PC-3 (cell line): ENCODE measurements at regions not wholly inside any gene's neighbourhood (a gene's known extent, or its start where the extent isn't known, plus 50 kb on each side); places are given as distances from the start of the nearest gene placed in this dataset.

Source experiments
- ATAC-seq: fragments of 200-7000 bp; cut with Tn5 transposase; 2 replicates; pipeline ENCODE4 v1.9.1; 2020; ENCODE audit warnings: mild to moderate bottlenecking, moderate library complexity
- BruUV-seq: library from RNA; stranded (reverse); fragments of 400-500 nt; replicated peaks from 2 replicates; lab custom pipeline; 2021; lab: Mats Ljungman, UMichigan
- CTCF ChIA-PET: fragments of 300-600 bp; sonication (Branson Sonifier 250); formaldehyde crosslinking; loops from one replicate; lab custom pipeline; 2022; ENCODE audit warnings: antibody characterized with exemption; lab: Charles Lee
- POLR2A ChIA-PET: fragments of 300-600 bp; sonication (Branson Sonifier 250); formaldehyde crosslinking; loops from one replicate; lab custom pipeline; 2022; ENCODE audit warnings: antibody characterized with exemption; ENCODE audit not compliant: unreplicated experiment; lab: Charles Lee
- DNase-seq: peaks from one replicate; pipeline ENCODE4 v3.0.0-alpha.2; 2015
- H2AFZ ChIP-seq: fragments of 300-600 bp; sonication (generic); 2 replicates; pipeline ENCODE4 v1.6.0; 2016; ENCODE audit warnings: antibody characterized with exemption, low read length
- H3F3A ChIP-seq: fragments of 300-600 bp; sonication (generic); one replicate; pipeline ENCODE4 v1.6.0; 2017; ENCODE audit warnings: antibody characterized with exemption, low read length, control low read depth, mild to moderate bottlenecking; ENCODE audit not compliant: unreplicated experiment
- H3K27ac ChIP-seq: fragments of 300-600 bp; sonication (generic); 2 replicates; pipeline ENCODE4 v1.5.1; 2016; ENCODE audit warnings: mild to moderate bottlenecking, low read length
- H3K27me3 ChIP-seq: fragments of 300-600 bp; sonication (generic); 2 replicates; pipeline ENCODE4 v1.6.1; 2016; ENCODE audit warnings: low read length, mixed read lengths
- H3K36me3 ChIP-seq: fragments of 300-600 bp; sonication (generic); 2 replicates; pipeline ENCODE4 v1.6.1; 2016; ENCODE audit warnings: low read depth, mixed run types, low read length, mixed read lengths
- H3K4me1 ChIP-seq: fragments of 300-600 bp; sonication (generic); 2 replicates; pipeline ENCODE4 v1.5.1; 2016; ENCODE audit warnings: low read length; ENCODE audit not compliant: insufficient read depth
- H3K4me2 ChIP-seq: fragments of 300-600 bp; sonication (generic); 2 replicates; pipeline ENCODE4 v1.6.0; 2016; ENCODE audit warnings: low read length
- H3K4me3 ChIP-seq: fragments of 300-600 bp; sonication (generic); 2 replicates; pipeline ENCODE4 v1.5.1; 2016; ENCODE audit warnings: mild to moderate bottlenecking, low read length, mixed read lengths
- H3K79me2 ChIP-seq: fragments of 300-600 bp; sonication (generic); 2 replicates; pipeline ENCODE4 v1.6.1; 2017; ENCODE audit warnings: low read length, mixed read lengths
- H3K9ac ChIP-seq: fragments of 300-600 bp; sonication (generic); 2 replicates; pipeline ENCODE4 v1.6.0; 2016; ENCODE audit warnings: mild to moderate bottlenecking, low read length
- H3K9me2 ChIP-seq: fragments of 300-600 bp; sonication (generic); replicated peaks from 2 replicates; pipeline ENCODE4 v1.6.1; 2016; ENCODE audit warnings: mixed run types, low read length, mixed read lengths
- H3K9me3 ChIP-seq: fragments of 300-600 bp; sonication (generic); 2 replicates; pipeline ENCODE4 v1.6.1; 2016; ENCODE audit warnings: low read length, mixed read lengths
- H4K20me1 ChIP-seq: fragments of 300-600 bp; sonication (generic); 2 replicates; pipeline ENCODE4 v1.6.1; 2016; ENCODE audit warnings: low read length, mixed read lengths
- CTCF ChIP-seq: fragments of 300-600 bp; sonication (generic); conservative IDR thresholded peaks from 2 replicates; pipeline ENCODE4 v1.5.1; 2017; ENCODE audit warnings: antibody characterized with exemption, low read depth, mild to moderate bottlenecking, low read length
- EZH2 ChIP-seq: fragments of 300-600 bp; sonication (generic); IDR thresholded peaks from one replicate; pipeline ENCODE4 v1.6.1; 2017; ENCODE audit warnings: antibody characterized with exemption, mild to moderate bottlenecking, low read length; ENCODE audit not compliant: unreplicated experiment
- EZH2phosphoT487 ChIP-seq: fragments of 300-600 bp; sonication (generic); IDR thresholded peaks from 2 replicates; pipeline ENCODE4 v1.6.1; 2018; ENCODE audit warnings: mild to moderate bottlenecking, antibody characterized with exemption, low read length, borderline replicate concordance
- intact Hi-C: fragments of 100-400 bp; cut with micrococcal nuclease; formaldehyde crosslinking; loops from 2 replicates; pipeline ENCODE4 v1.9.0; 2023

GRCh38 chr5:116660929-116661328 lies 86.3 kb upstream of the SEMA6A start:
- Histone ChIP-seq H3K27me3 (no peaks in the 10 kb centered on the region), H3K79me2 (no peaks in the 10 kb centered on the region), H3K4me2 (no peak overlapping the region), H3K9me3 (no peaks in the 10 kb centered on the region), H3K9ac (no peak overlapping the region), H3F3A (no peaks in the 10 kb centered on the region), H3K4me1 (no peaks in the 10 kb centered on the region), H3K9me2 (no peaks in the 10 kb centered on the region), H3K36me3 (no peaks in the 10 kb centered on the region), H3K4me3 (no peak overlapping the region), H2AFZ (no peak overlapping the region), H4K20me1 (no peaks in the 10 kb centered on the region), H3K27ac (no peak overlapping the region)
- CTCF ChIA-PET = no interaction called here
- no peak for ATAC-seq
- POLR2A ChIA-PET = no interaction called here
- no peak for DNase-seq
- BruUV-seq = no TSS peak
- intact Hi-C loops = no loop called here
- TF ChIP-seq CTCF = no peak
- no peak for TF ChIP-seq EZH2
- TF ChIP-seq EZH2phosphoT487 = no peak

- ChIA-PET CTCF (no interaction called here), POLR2A (no interaction called here)
- Histone ChIP-seq H3K9ac (no peak overlapping the region), H3K27me3 (no peaks in the 10 kb centered on the region), H3K27ac (no peak overlapping the region), H3K79me2 (no peaks in the 10 kb centered on the region), H2AFZ (no peak overlapping the region), H4K20me1 (no peaks in the 10 kb centered on the region), H3K9me3 (no peaks in the 10 kb centered on the region), H3K36me3 (no peaks in the 10 kb centered on the region), H3K4me3 (no peak overlapping the region), H3F3A (no peaks in the 10 kb centered on the region), H3K9me2 (no peaks in the 10 kb centered on the region), H3K4me1 (no peaks in the 10 kb centered on the region), H3K4me2 (no peak overlapping the region)
- ATAC-seq (no peak), DNase-seq (no peak)
- intact Hi-C loops = no loop called here
- TF ChIP-seq EZH2 (no peak), CTCF (no peak), EZH2phosphoT487 (no peak)
- BruUV-seq = no TSS peak
Observed at GRCh38 chr5:116658830-116659229, 84.2 kb upstream of the SEMA6A start.

GRCh38 chr5:116658141-116658540 lies 83.5 kb upstream of the SEMA6A start:
- no peaks in the 10 kb centered on the region for H3K4me1 ChIP-seq
- no peak for DNase-seq
- no peak overlapping the region for H3K4me2 ChIP-seq
- H4K20me1 ChIP-seq = no peaks in the 10 kb centered on the region
- BruUV-seq = no TSS peak
- H3F3A ChIP-seq = no peaks in the 10 kb centered on the region
- ATAC-seq = no peak
- intact Hi-C loops = no loop called here
- no peaks in the 10 kb centered on the region for H3K36me3 ChIP-seq
- no peak overlapping the region for H2AFZ ChIP-seq
- no peaks in the 10 kb centered on the region for H3K9me2 ChIP-seq
- H3K4me3 ChIP-seq = no peak overlapping the region
- H3K9ac ChIP-seq = no peak overlapping the region
- no peaks in the 10 kb centered on the region for H3K9me3 ChIP-seq
- H3K79me2 ChIP-seq = no peaks in the 10 kb centered on the region
- no peaks in the 10 kb centered on the region for H3K27me3 ChIP-seq
- TF ChIP-seq EZH2phosphoT487 = no peak
- no peak for TF ChIP-seq EZH2
- no peak for TF ChIP-seq CTCF
- ChIA-PET POLR2A (no interaction called here), CTCF (no interaction called here)
- H3K27ac ChIP-seq = no peak overlapping the region
